Epithelial cell of prostate (primary cell): ENCODE measurements at regions not wholly inside any gene's neighbourhood (a gene's known extent, or its start where the extent isn't known, plus 50 kb on each side); places are given as distances from the start of the nearest gene placed in this dataset.

Experiments used
- DNase-seq: peaks from one replicate; pipeline ENCODE4 v3.0.0-alpha.2; 2011; ENCODE audit warnings: low read depth, low spot score
- H3K27ac ChIP-seq: fragments of 450-650 bp; 2 replicates; pipeline ENCODE4 v1.5.1; 2017; ENCODE audit warnings: mild to moderate bottlenecking

- peak overlapping the region; percentile 30 for H3K27ac ChIP-seq
- peak; percentile 90 for DNase-seq
Measured at GRCh38 chr1:38138498-38139233, 92.1 kb upstream of the POU3F1 start.

GRCh38 chr1:38137164-38137563 lies 90.6 kb upstream of the POU3F1 start:
- peak overlapping the region; percentile 3 for H3K27ac ChIP-seq
- DNase-seq: no peak

GRCh38 chr1:38135625-38136414 lies 89.2 kb upstream of the POU3F1 start:
- no peak for DNase-seq
- no peak overlapping the region for H3K27ac ChIP-seq

GRCh38 chr1:38134294-38134755 lies 87.7 kb upstream of the POU3F1 start:
- no peak for DNase-seq
- no peak overlapping the region for H3K27ac ChIP-seq

GRCh38 chr1:38133756-38134155 lies 87.2 kb upstream of the POU3F1 start:
- H3K27ac ChIP-seq: no peak overlapping the region
- DNase-seq: no peak

- no peak overlapping the region for H3K27ac ChIP-seq
- no peak for DNase-seq
Measured at GRCh38 chr1:38133304-38133703, 86.7 kb upstream of the POU3F1 start.

GRCh38 chr1:38132681-38133080 lies 86.1 kb upstream of the POU3F1 start:
- DNase-seq: no peak
- H3K27ac ChIP-seq: no peak overlapping the region

- H3K27ac ChIP-seq: no peak overlapping the region
Measured at GRCh38 chr1:38131024-38131585, 84.5 kb upstream of the POU3F1 start.

GRCh38 chr1:38129971-38130370 lies 83.4 kb upstream of the POU3F1 start:
- H3K27ac ChIP-seq: no peak overlapping the region
- DNase-seq: no peak

More at GRCh38 chr1:38131024-38131585, 84.5 kb upstream of the POU3F1 start:
- DNase-seq: no peak

- H3K27ac ChIP-seq: no peak overlapping the region
- no peak for DNase-seq
Measured at GRCh38 chr1:38129473-38129872, 82.9 kb upstream of the POU3F1 start.

GRCh38 chr1:38128926-38129453 lies 82.4 kb upstream of the POU3F1 start:
- DNase-seq: no peak
- no peak overlapping the region for H3K27ac ChIP-seq

GRCh38 chr1:38128511-38128910 lies 81.9 kb upstream of the POU3F1 start:
- no peak for DNase-seq
- H3K27ac ChIP-seq: no peak overlapping the region

GRCh38 chr1:38127428-38127827 lies 80.8 kb upstream of the POU3F1 start:
- H3K27ac ChIP-seq: no peak overlapping the region
- DNase-seq: no peak

- DNase-seq: no peak
- H3K27ac ChIP-seq: no peak overlapping the region
Measured at GRCh38 chr1:38126970-38127369, 80.4 kb upstream of the POU3F1 start.

- DNase-seq: peak; percentile 60
- peak overlapping the region; percentile 57 for H3K27ac ChIP-seq
Measured at GRCh38 chr1:38125837-38126520, 79.4 kb upstream of the POU3F1 start.

- peak overlapping the region; percentile 57 for H3K27ac ChIP-seq
- DNase-seq: peak; percentile 44
Measured at GRCh38 chr1:38125016-38125415, 78.4 kb upstream of the POU3F1 start.

- no peak overlapping the region for H3K27ac ChIP-seq
Measured at GRCh38 chr1:38123356-38124135, 77.0 kb upstream of the POU3F1 start.

GRCh38 chr1:38121231-38121680 lies 74.7 kb upstream of the POU3F1 start:
- no peak for DNase-seq
- no peak overlapping the region for H3K27ac ChIP-seq

More at GRCh38 chr1:38123356-38124135, 77.0 kb upstream of the POU3F1 start:
- DNase-seq: peak; percentile 64

GRCh38 chr1:38120552-38121230 lies 74.1 kb upstream of the POU3F1 start:
- no peak overlapping the region for H3K27ac ChIP-seq
- no peak for DNase-seq
